Stimulated activated naive CD8-positive, alpha-beta T cell treated with anti-CD3 and anti-CD28 coated beads, Interleukin-15, Interleukin-2, amounts not matched to agents 100 ng/mL and 50 ng/mL, for 24 hours (primary cell): ENCODE measurements at regions not wholly inside any gene's neighbourhood (a gene's known extent, or its start where the extent isn't known, plus 50 kb on each side); places are given as distances from the start of the nearest gene placed in this dataset.
"Not testable (repeated sequence)": the region's sequence is repeated elsewhere in the genome, so short reads cannot be mapped to it uniquely, and the experiment has no call there.

Experiments used
- H3K27ac Mint-ChIP-seq: one replicate; pipeline ENCODE4 v1.8.0; 2021; ENCODE audit warnings: mild to moderate bottlenecking, mixed read lengths
- H3K27me3 Mint-ChIP-seq: one replicate; pipeline ENCODE4 v1.8.0; 2021; ENCODE audit warnings: mixed read lengths
- H3K36me3 Mint-ChIP-seq: one replicate; pipeline ENCODE4 v1.8.0; 2021; ENCODE audit warnings: low read depth, mixed read lengths
- H3K4me1 Mint-ChIP-seq: one replicate; pipeline ENCODE4 v1.8.0; 2021; ENCODE audit warnings: low read depth, mixed read lengths
- H3K4me3 Mint-ChIP-seq: one replicate; pipeline ENCODE4 v1.8.0; 2021; ENCODE audit warnings: mild to moderate bottlenecking, mixed read lengths
- H3K9me3 Mint-ChIP-seq: one replicate; pipeline ENCODE4 v1.8.0; 2021; ENCODE audit warnings: mixed read lengths

DNA sequence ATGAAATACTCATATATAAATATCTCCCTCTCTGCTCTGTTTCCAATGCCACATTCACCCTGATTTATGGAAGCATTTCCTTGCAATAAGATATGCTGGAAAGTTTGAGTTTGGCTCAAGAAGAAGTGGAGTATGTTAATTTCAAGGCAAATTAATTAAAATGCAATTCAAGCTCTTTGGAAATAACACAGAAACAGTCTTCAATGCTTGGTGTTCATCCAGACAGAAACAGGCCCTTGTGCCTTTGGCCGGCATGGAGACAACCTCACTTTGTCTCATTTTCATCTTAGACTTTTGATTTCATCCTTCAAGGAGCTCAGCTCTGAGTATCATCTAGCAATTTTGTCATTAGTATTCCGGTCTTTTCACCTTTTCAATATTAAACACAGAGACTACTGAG, 210.0 kb downstream of the C16orf95 start:
- Mint-ChIP-seq H3K27ac (no peak overlapping the region), H3K36me3 (no peaks in the 10 kb centered on the region), H3K27me3 (peaks cover 9% of the 10 kb centered on the region), H3K4me1 (no peaks in the 10 kb centered on the region), H3K4me3 (no peak overlapping the region), H3K9me3 (peaks cover 7% of the 10 kb centered on the region)

GRCh38 chr16:87108278-87108677, 208.9 kb downstream of the C16orf95 start:
- H3K27me3 Mint-ChIP-seq, result peaks cover 9% of the 10 kb centered on the region
- H3K36me3 Mint-ChIP-seq, result no peaks in the 10 kb centered on the region
- no peaks in the 10 kb centered on the region for H3K4me1 Mint-ChIP-seq
- H3K4me3 Mint-ChIP-seq, result no peak overlapping the region
- H3K9me3 Mint-ChIP-seq, result peaks cover 7% of the 10 kb centered on the region
- H3K27ac Mint-ChIP-seq, result no peak overlapping the region

DNA sequence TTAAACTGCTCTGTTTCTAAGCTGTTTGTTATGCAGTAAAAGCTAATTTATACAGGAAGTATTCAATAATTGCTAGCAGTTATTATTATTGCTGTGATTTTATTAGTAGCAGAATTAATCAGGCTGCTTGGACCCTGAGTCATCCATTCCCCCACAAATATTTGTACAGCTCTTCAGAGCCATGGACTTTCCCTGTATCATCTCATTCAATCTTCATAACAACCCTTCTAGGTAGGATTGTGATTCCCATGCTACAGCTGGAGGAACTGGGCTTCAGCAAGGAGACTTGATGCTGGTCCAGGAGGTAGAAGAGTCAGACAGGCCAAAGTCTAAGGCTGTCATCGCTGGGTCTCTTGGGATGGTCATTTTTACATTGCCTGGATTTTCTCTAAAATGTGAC, 208.3 kb downstream of the C16orf95 start:
- Mint-ChIP-seq H3K9me3 (peaks cover 7% of the 10 kb centered on the region), H3K4me3 (no peak overlapping the region), H3K27me3 (peaks cover 9% of the 10 kb centered on the region), H3K4me1 (no peaks in the 10 kb centered on the region), H3K27ac (no peak overlapping the region), H3K36me3 (no peaks in the 10 kb centered on the region)

GRCh38 chr16:87114832-87115231, 202.4 kb downstream of the C16orf95 start:
- H3K27me3 Mint-ChIP-seq, result peaks cover 19% of the 10 kb centered on the region
- H3K4me1 Mint-ChIP-seq, result no peaks in the 10 kb centered on the region
- H3K9me3 Mint-ChIP-seq, result no peaks in the 10 kb centered on the region
- no peak overlapping the region for H3K27ac Mint-ChIP-seq
- no peaks in the 10 kb centered on the region for H3K36me3 Mint-ChIP-seq
- H3K4me3 Mint-ChIP-seq, result no peak overlapping the region

DNA sequence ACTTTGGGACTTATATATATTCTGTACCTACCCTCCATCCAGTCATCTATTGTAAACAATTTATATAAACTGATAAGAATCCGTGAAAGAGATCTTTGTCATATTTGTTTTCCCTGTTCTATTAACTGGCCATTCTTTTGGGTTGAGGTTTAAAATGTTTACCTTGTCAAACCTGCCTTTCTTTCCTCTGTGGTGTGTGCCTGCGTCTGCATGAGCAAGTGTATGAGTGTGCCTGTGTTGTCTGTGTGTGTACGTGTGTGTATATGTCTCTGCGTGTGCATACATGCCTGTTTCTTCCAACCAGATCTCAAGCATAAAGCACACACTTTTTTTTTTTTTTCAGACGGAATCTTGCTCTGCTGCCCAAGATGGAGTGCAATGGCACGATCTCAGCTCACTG, 201.5 kb downstream of the C16orf95 start:
- no peaks in the 10 kb centered on the region for H3K4me1 Mint-ChIP-seq
- H3K27me3 Mint-ChIP-seq, result peaks cover 27% of the 10 kb centered on the region
- no peaks in the 10 kb centered on the region for H3K9me3 Mint-ChIP-seq
- no peaks in the 10 kb centered on the region for H3K36me3 Mint-ChIP-seq
- no peak overlapping the region for H3K27ac Mint-ChIP-seq
- no peak overlapping the region for H3K4me3 Mint-ChIP-seq

GRCh38 chr16:87117936-87118335, 199.3 kb downstream of the C16orf95 start:
- H3K27ac Mint-ChIP-seq, result no peak overlapping the region
- no peak overlapping the region for H3K4me3 Mint-ChIP-seq
- H3K9me3 Mint-ChIP-seq, result no peaks in the 10 kb centered on the region

DNA sequence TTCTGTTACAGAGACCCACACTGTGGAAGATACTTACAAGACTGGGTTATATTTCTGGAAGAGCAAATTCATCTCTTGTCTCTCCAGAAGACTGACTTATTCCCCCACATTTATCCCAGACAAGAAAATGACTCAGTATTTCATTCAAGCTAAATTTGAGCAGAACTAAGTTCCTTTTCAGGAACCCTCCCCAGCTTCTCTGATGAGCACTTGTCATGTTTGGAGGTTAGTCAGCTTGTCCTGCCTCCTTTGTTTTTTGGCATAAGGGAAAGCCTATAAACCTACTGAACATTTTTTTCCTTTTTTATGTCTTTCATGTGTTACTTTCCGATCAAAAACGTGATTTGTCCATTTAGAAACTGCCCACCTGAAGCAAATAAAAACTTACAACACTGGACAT, 198.0 kb downstream of the C16orf95 start:
- Mint-ChIP-seq H3K9me3 (no peaks in the 10 kb centered on the region), H3K4me3 (no peak overlapping the region), H3K4me1 (no peaks in the 10 kb centered on the region), H3K27me3 (peaks cover 27% of the 10 kb centered on the region), H3K36me3 (no peaks in the 10 kb centered on the region), H3K27ac (no peak overlapping the region)

More at GRCh38 chr16:87117936-87118335, 199.3 kb downstream of the C16orf95 start:
- Mint-ChIP-seq H3K27me3 (peaks cover 27% of the 10 kb centered on the region), H3K4me1 (no peaks in the 10 kb centered on the region), H3K36me3 (no peaks in the 10 kb centered on the region)

- Mint-ChIP-seq H3K36me3 (no peaks in the 10 kb centered on the region), H3K9me3 (no peaks in the 10 kb centered on the region), H3K27ac (no peak overlapping the region), H3K4me3 (no peak overlapping the region), H3K27me3 (peaks cover 27% of the 10 kb centered on the region), H3K4me1 (no peaks in the 10 kb centered on the region)
Observed at GRCh38 chr16:87119748-87120147, 197.4 kb downstream of the C16orf95 start.

GRCh38 chr16:87121816-87122215, 195.4 kb downstream of the C16orf95 start:
- Mint-ChIP-seq H3K4me3 (no peak overlapping the region), H3K27me3 (peaks cover 27% of the 10 kb centered on the region), H3K4me1 (no peaks in the 10 kb centered on the region), H3K9me3 (no peaks in the 10 kb centered on the region), H3K36me3 (no peaks in the 10 kb centered on the region), H3K27ac (no peak overlapping the region)

- Mint-ChIP-seq H3K27ac (no peak overlapping the region), H3K27me3 (peaks cover 18% of the 10 kb centered on the region), H3K9me3 (no peaks in the 10 kb centered on the region), H3K4me1 (no peaks in the 10 kb centered on the region), H3K4me3 (no peak overlapping the region), H3K36me3 (no peaks in the 10 kb centered on the region)
Observed at GRCh38 chr16:87123356-87124001, 193.7 kb downstream of the C16orf95 start.

GRCh38 chr16:87124405-87124804, 192.8 kb downstream of the C16orf95 start:
- H3K4me3 Mint-ChIP-seq, H3K27ac Mint-ChIP-seq, H3K4me1 Mint-ChIP-seq, H3K9me3 Mint-ChIP-seq, H3K36me3 Mint-ChIP-seq: not testable (repeated sequence)
- H3K27me3 Mint-ChIP-seq, result peaks cover 12% of the 10 kb centered on the region

DNA sequence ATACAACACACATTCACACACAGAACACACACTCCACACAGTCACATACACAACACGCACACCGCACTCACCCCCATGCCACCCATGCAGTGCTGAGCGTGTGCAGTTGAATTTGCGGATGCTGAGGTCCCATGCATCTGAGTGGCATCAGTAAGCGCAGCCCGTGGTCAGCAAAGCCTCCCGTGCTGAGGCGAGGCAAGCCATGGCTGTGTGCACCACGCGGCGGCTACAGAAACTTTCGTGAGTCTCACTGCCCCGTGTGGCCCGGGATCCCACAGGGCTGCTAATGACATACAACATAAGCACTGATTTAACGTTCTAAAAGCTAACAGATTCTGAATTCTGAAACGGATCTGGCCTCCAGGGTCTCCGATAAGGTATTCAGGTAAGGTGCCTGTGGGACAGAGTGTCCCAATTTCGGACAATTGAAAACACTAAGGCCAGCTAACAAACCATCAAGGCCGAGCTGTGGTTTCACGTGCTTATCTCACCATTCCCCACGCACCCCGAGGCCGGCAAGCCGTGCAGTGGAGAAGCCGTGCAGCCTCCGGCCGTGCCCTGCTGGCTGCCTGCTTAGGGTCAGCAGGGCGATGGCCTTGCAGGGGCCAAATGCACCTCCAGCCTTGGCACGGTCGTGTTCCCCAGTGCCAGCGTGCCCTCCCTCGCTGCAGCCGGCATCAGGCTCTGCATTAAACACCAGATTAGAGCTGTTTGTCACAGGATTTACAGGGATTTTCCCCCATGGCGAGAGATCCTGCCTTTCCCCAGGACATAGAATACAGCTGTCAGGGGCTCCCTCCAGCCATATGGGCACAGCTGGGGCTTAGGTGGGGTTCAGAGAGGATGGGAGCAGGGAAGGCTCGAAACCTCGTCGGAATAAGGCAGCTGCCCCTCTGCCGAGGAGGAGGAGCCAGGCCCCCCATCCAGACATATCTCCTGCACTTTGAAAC, 191.7 kb downstream of the C16orf95 start:
- H3K9me3 Mint-ChIP-seq, result no peaks in the 10 kb centered on the region
- H3K4me1 Mint-ChIP-seq, result no peaks in the 10 kb centered on the region
- no peak overlapping the region for H3K4me3 Mint-ChIP-seq
- peaks cover 2% of the 10 kb centered on the region for H3K27me3 Mint-ChIP-seq
- H3K36me3 Mint-ChIP-seq, result no peaks in the 10 kb centered on the region
- H3K27ac Mint-ChIP-seq, result no peak overlapping the region

GRCh38 chr16:87126403-87127025, 190.7 kb downstream of the C16orf95 start:
- no peaks in the 10 kb centered on the region for H3K36me3 Mint-ChIP-seq
- H3K27ac Mint-ChIP-seq, result no peak overlapping the region
- H3K27me3 Mint-ChIP-seq, result no peaks in the 10 kb centered on the region
- H3K4me1 Mint-ChIP-seq, result no peaks in the 10 kb centered on the region
- H3K4me3 Mint-ChIP-seq, result no peak overlapping the region
- no peaks in the 10 kb centered on the region for H3K9me3 Mint-ChIP-seq

- H3K36me3 Mint-ChIP-seq, result no peaks in the 10 kb centered on the region
- H3K4me1 Mint-ChIP-seq, result no peaks in the 10 kb centered on the region
- no peak overlapping the region for H3K27ac Mint-ChIP-seq
- H3K9me3 Mint-ChIP-seq, result no peaks in the 10 kb centered on the region
- no peaks in the 10 kb centered on the region for H3K27me3 Mint-ChIP-seq
- no peak overlapping the region for H3K4me3 Mint-ChIP-seq
Observed at GRCh38 chr16:87127061-87127765, 190.0 kb downstream of the C16orf95 start.

DNA sequence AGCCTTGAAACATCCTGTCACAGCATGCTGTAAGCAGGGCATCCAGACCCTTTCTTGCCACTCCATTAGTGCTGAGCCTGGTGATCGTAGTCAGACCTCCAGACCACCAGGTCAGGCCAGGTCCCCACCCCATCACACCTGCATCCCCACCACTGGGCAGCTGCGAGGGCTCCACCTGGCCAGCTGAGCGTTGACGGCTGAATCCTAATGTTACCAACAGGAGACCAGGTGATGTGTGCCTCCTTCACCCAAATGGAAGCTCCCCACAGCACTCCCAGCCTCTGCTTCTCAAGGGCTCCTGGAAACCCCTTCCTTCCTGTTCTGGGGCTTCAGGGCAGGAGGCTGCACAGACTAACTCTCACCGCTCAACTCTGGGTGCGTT, 189.4 kb downstream of the C16orf95 start:
- Mint-ChIP-seq H3K9me3 (no peaks in the 10 kb centered on the region), H3K4me1 (no peaks in the 10 kb centered on the region), H3K27me3 (no peaks in the 10 kb centered on the region), H3K27ac (no peak overlapping the region), H3K4me3 (no peak overlapping the region), H3K36me3 (no peaks in the 10 kb centered on the region)
